Right lung (tissue), 2 donors: ENCODE measurements at regions not wholly inside any gene's neighbourhood (a gene's known extent, or its start where the extent isn't known, plus 50 kb on each side); places are given as distances from the start of the nearest gene placed in this dataset.
A peak's percentile ranks its signal among the peaks of the same experiment; 100 is the strongest.

ENCODE experiments used
- DNase-seq, 2 donors: peaks; one replicate each; pipeline ENCODE4 v3.0.0-alpha.2; 2013

- DNase-seq: no peak
Measured at GRCh38 chr13:29999492-30000369, 149.3 kb upstream of the UBL3 start.

GRCh38 chr13:29996316-29996715 lies 145.9 kb upstream of the UBL3 start:
- no peak for DNase-seq

- no peak for DNase-seq
Measured at GRCh38 chr13:29994911-29995595, 144.6 kb upstream of the UBL3 start.

- DNase-seq: no peak
Measured at GRCh38 chr13:29993716-29994488, 143.5 kb upstream of the UBL3 start.

- no peak for DNase-seq
Measured at GRCh38 chr13:29993196-29993595, 142.8 kb upstream of the UBL3 start.

- DNase-seq: no peak
Measured at GRCh38 chr13:29991343-29991742, 140.9 kb upstream of the UBL3 start.

- no peak for DNase-seq
Measured at GRCh38 chr13:29987340-29987739, 136.9 kb upstream of the UBL3 start.

- DNase-seq: no peak
Measured at GRCh38 chr13:29980339-29980738, 129.9 kb upstream of the UBL3 start.

- no peak for DNase-seq
Measured at GRCh38 chr13:29978211-29978610, 127.8 kb upstream of the UBL3 start.

- DNase-seq: peak; percentile 62 to 76
Measured at GRCh38 chr13:29977476-29978120, 127.2 kb upstream of the UBL3 start.

- DNase-seq: no peak
Measured at GRCh38 chr13:29976535-29976934, 126.1 kb upstream of the UBL3 start.

GRCh38 chr13:29975283-29975682 lies 124.9 kb upstream of the UBL3 start:
- DNase-seq: no peak

- DNase-seq: no peak
Measured at GRCh38 chr13:29969286-29969685, 118.9 kb upstream of the UBL3 start.

- DNase-seq: no peak
Measured at GRCh38 chr13:29964181-29964845, 113.9 kb upstream of the UBL3 start.

GRCh38 chr13:29963089-29963488 lies 112.7 kb upstream of the UBL3 start:
- no peak for DNase-seq

- DNase-seq: no peak
Measured at GRCh38 chr13:29961036-29961670, 110.7 kb upstream of the UBL3 start.

- DNase-seq: no peak
Measured at GRCh38 chr13:29959603-29960002, 109.2 kb upstream of the UBL3 start.

GRCh38 chr13:29959086-29959485 lies 108.7 kb upstream of the UBL3 start:
- no peak for DNase-seq

GRCh38 chr13:29958476-29958875 lies 108.1 kb upstream of the UBL3 start:
- no peak for DNase-seq

GRCh38 chr13:29957320-29957719 lies 106.9 kb upstream of the UBL3 start:
- no peak for DNase-seq

- no peak for DNase-seq
Measured at GRCh38 chr13:29956853-29957252, 106.4 kb upstream of the UBL3 start.
